Endothelial cell (in vitro differentiated cells): ENCODE measurements at regions not wholly inside any gene's neighbourhood (a gene's known extent, or its start where the extent isn't known, plus 50 kb on each side); places are given as distances from the start of the nearest gene placed in this dataset.

Experiments
- DNase-seq: peaks from one replicate; pipeline ENCODE4 v3.0.0; 2021; ENCODE audit warnings: low spot score
- H3K27ac Mint-ChIP-seq: one replicate; pipeline ENCODE4 v1.8.0; 2021; ENCODE audit warnings: mixed read lengths, inconsistent platforms; ENCODE audit not compliant: unreplicated experiment
- H3K27me3 Mint-ChIP-seq: one replicate; pipeline ENCODE4 v1.8.0; 2021; ENCODE audit warnings: mild to moderate bottlenecking, moderate library complexity, mixed read lengths, inconsistent platforms; ENCODE audit not compliant: unreplicated experiment
- H3K36me3 Mint-ChIP-seq: one replicate; pipeline ENCODE4 v1.8.0; 2021; ENCODE audit warnings: mild to moderate bottlenecking, low read depth, mixed read lengths, inconsistent platforms; ENCODE audit not compliant: unreplicated experiment
- H3K4me1 Mint-ChIP-seq: one replicate; pipeline ENCODE4 v1.8.0; 2021; ENCODE audit warnings: mild to moderate bottlenecking, mixed read lengths, inconsistent platforms; ENCODE audit not compliant: unreplicated experiment
- H3K4me3 Mint-ChIP-seq: one replicate; pipeline ENCODE4 v1.8.0; 2021; ENCODE audit warnings: mild to moderate bottlenecking, mixed read lengths, inconsistent platforms; ENCODE audit not compliant: unreplicated experiment
- H3K9me3 Mint-ChIP-seq: one replicate; pipeline ENCODE4 v1.8.0; 2021; ENCODE audit warnings: mixed read lengths, inconsistent platforms; ENCODE audit not compliant: unreplicated experiment
- CTCF ChIP-seq: fragments of 200-600 bp; sonication (generic); IDR thresholded peaks from one replicate; pipeline ENCODE4 v1.5.0; 2021; ENCODE audit warnings: antibody characterized with exemption; ENCODE audit not compliant: unreplicated experiment

DNA sequence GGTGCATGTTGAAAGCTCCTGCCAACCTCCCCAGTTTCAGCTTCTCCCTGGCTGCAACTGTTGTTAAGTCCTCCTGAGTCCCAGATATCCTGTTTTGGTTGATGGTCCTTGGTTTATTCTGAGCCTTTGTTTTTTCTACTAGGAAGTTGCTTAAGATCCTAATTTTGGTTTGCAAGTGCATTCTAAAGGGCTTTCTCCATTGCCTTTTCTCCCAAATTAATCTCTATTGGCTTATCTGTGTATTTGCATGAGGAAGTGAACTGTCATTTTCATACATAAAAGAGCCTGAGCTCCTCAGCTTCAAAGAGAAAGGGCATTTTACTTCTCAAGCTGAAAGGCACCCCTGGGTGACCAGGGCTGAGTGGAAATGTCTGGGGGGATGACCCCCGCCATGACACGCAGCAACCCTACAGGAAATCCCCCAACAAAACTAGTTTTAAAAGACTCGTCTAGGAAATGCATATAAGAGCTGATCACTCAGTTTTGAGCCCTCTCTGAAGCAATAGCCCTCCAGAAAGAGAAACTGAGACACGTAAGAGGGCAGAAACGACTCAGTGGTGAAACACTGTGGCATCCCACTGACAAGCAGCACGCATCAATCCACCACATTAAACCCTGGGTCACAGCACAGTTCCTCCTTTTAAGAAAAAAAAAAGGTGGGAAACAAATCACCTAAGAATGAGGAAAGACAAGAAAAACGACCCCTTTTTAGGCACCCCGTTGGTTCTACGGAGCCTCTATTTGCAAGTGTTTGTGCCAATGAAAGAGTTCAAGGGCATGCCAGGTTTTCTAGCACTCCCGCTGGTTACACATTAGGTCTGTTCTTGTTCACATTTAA lies 140.9 kb downstream of the THBS2 start:
- no peak overlapping the region for H3K4me3 Mint-ChIP-seq
- no peak for DNase-seq

GRCh38 chr6:169111203-169111602 lies 142.4 kb downstream of the THBS2 start:
- no peak for DNase-seq
- Mint-ChIP-seq H3K36me3 (peaks cover 5% of the 10 kb centered on the region), H3K4me3 (no peak overlapping the region), H3K4me1 (no peaks in the 10 kb centered on the region), H3K27me3 (peaks cover 2% of the 10 kb centered on the region), H3K27ac (no peak overlapping the region), H3K9me3 (peaks cover 6% of the 10 kb centered on the region)
- TF ChIP-seq CTCF, result no peak

More for the DNA sequence above, 140.9 kb downstream of the THBS2 start:
- Mint-ChIP-seq H3K9me3 (peaks cover 6% of the 10 kb centered on the region), H3K4me1 (no peaks in the 10 kb centered on the region), H3K27me3 (peaks cover 2% of the 10 kb centered on the region), H3K36me3 (peaks cover 5% of the 10 kb centered on the region), H3K27ac (no peak overlapping the region)
- TF ChIP-seq CTCF, result no peak

DNA sequence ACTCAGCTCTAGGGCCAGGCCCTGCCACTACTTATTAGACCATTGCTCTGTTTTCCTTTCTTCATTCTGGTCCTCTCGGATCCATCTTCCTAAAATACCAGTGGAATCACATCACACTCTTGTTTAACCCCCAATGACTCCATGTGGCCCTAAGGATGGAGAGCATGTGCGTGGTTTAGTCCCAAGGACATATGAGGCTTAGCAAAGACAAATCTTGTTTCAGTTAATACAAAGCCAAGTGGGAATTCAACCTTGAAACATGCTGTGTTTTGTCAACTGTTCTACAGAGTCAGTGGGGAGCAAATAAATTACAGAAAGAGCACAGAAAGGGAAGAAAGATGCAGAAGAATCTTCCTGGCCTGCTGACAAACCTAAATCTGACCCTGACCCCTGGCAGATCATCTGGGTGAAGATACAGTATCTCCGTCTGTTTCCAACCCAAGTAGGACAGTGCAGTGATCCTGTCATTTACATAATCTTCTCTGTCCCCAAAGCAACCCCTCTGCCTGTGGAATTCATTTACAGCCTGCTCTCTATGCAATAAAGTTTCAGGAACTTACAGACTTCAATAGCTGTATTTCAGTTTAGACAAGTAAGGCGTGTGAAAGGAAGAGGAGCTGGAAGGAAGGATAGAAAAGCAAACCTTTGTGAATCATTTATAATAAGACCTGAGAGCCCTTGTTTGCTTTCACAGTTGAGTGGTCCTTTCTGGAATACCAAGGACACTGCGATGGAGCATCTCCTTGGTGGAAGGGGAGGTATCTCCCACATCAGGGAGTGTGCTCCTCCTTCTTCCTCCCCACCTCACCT lies 144.0 kb downstream of the THBS2 start:
- no peak for DNase-seq
- TF ChIP-seq CTCF, result no peak
- Mint-ChIP-seq H3K27ac (no peak overlapping the region), H3K4me3 (no peak overlapping the region), H3K9me3 (peaks cover 6% of the 10 kb centered on the region), H3K27me3 (no peaks in the 10 kb centered on the region), H3K4me1 (no peaks in the 10 kb centered on the region), H3K36me3 (peaks cover 5% of the 10 kb centered on the region)

GRCh38 chr6:169108753-169109152 lies 144.9 kb downstream of the THBS2 start:
- no peak for TF ChIP-seq CTCF
- peaks cover 6% of the 10 kb centered on the region for H3K9me3 Mint-ChIP-seq
- H3K27me3 Mint-ChIP-seq, result no peaks in the 10 kb centered on the region
- no peak overlapping the region for H3K27ac Mint-ChIP-seq
- DNase-seq, result no peak
- no peaks in the 10 kb centered on the region for H3K4me1 Mint-ChIP-seq
- H3K36me3 Mint-ChIP-seq, result peaks cover 5% of the 10 kb centered on the region
- H3K4me3 Mint-ChIP-seq, result no peak overlapping the region

DNA sequence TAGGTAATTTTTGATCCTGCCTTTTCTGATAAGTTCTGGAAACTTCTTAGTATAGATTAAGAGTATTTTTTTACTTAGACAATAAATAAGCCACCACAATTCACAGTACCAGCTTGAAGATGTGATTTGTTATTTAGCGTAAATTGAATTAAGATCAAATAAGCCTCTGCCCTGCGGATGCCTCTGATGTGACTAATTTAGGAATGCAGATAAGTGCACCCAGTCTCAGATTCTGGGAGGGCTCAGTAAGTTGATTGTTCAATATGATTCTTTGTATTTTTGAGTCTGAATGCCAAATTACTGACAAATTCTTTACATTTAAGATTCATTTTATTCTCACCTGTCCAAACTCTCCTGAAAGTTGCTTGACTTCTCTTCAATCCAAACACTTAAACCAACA lies 147.5 kb downstream of the THBS2 start:
- H3K27me3 Mint-ChIP-seq, result no peaks in the 10 kb centered on the region
- H3K4me1 Mint-ChIP-seq, result no peaks in the 10 kb centered on the region
- H3K27ac Mint-ChIP-seq, result no peak overlapping the region
- TF ChIP-seq CTCF, result no peak
- no peak for DNase-seq
- no peak overlapping the region for H3K4me3 Mint-ChIP-seq
- peaks cover 5% of the 10 kb centered on the region for H3K36me3 Mint-ChIP-seq
- H3K9me3 Mint-ChIP-seq, result peaks cover 6% of the 10 kb centered on the region
